Fibroblast of lung (primary cell): ENCODE measurements at regions not wholly inside any gene's neighbourhood (a gene's known extent, or its start where the extent isn't known, plus 50 kb on each side); places are given as distances from the start of the nearest gene placed in this dataset.

Source experiments
- DNase-seq, 2 donors: peaks; one replicate each; pipeline versions ENCODE4 v3.0.0 to v3.0.0-alpha.2; 2010; ENCODE audit warnings: low read depth in 2 of 2
- H2AFZ ChIP-seq: 2 replicates; pipeline ENCODE4 v1.5.1; 2012; ENCODE audit warnings: low read length, control low read depth, inconsistent platforms
- H3K27ac ChIP-seq: 2 replicates; pipeline ENCODE4 v1.5.1; 2011; ENCODE audit warnings: low read length, control low read depth; ENCODE audit not compliant: insufficient read depth
- H3K27me3 ChIP-seq: 2 replicates; pipeline ENCODE4 v1.5.1; 2011; ENCODE audit warnings: mild to moderate bottlenecking, low read length; ENCODE audit not compliant: control insufficient read depth, insufficient read depth
- H3K36me3 ChIP-seq: 2 replicates; pipeline ENCODE4 v1.5.1; 2011; ENCODE audit warnings: low read length; ENCODE audit not compliant: control insufficient read depth, insufficient read depth
- H3K4me1 ChIP-seq: 2 replicates; pipeline ENCODE4 v1.5.1; 2011; ENCODE audit warnings: low read length; ENCODE audit not compliant: control insufficient read depth, insufficient read depth; ENCODE audit errors: extremely low read depth
- H3K4me2 ChIP-seq: 2 replicates; pipeline ENCODE4 v1.5.1; 2011; ENCODE audit warnings: low read length, control low read depth; ENCODE audit not compliant: insufficient read depth; ENCODE audit errors: extremely low read depth
- H3K4me3 ChIP-seq, 4 experiments: fragments of 200-600 bp in 1 of 4; sonication (generic) in 1 of 4; replicated peaks in 1 of 4; 2 replicates each; pipeline ENCODE4 v1.5.1; 2011 to 2016; ENCODE audit warnings: low read length in 4 of 4, low read depth in 3 of 4, mild to moderate bottlenecking in 3 of 4, control low read depth in 2 of 4, inconsistent platforms in 1 of 4, mixed read lengths in 1 of 4; ENCODE audit not compliant: insufficient read depth in 1 of 4; ENCODE audit errors: control extremely low read depth in 1 of 4
- H3K79me2 ChIP-seq: 2 replicates; pipeline ENCODE4 v1.5.1; 2012; ENCODE audit warnings: mild to moderate bottlenecking, low read length, inconsistent platforms; ENCODE audit not compliant: control insufficient read depth, insufficient read depth
- H3K9ac ChIP-seq: 2 replicates; pipeline ENCODE4 v1.5.1; 2011; ENCODE audit warnings: mild to moderate bottlenecking, low read length, control low read depth; ENCODE audit not compliant: insufficient read depth
- H3K9me3 ChIP-seq: 2 replicates; pipeline ENCODE4 v1.5.1; 2012; ENCODE audit warnings: low read depth, low read length; ENCODE audit not compliant: control insufficient read depth, insufficient read depth
- H4K20me1 ChIP-seq: 2 replicates; pipeline ENCODE4 v1.5.1; 2011; ENCODE audit warnings: low read length; ENCODE audit not compliant: control insufficient read depth, insufficient read depth; ENCODE audit errors: extremely low read depth
- EZH2 ChIP-seq: IDR thresholded peaks from 2 replicates; pipeline ENCODE4 v1.5.1; 2012; ENCODE audit warnings: low read length, control low read depth, mild to moderate bottlenecking; ENCODE audit errors: missing control alignments
- TF ChIP-seq, protein P1 (sequence below), 2 donors: IDR thresholded peaks in 1 of 2; conservative IDR thresholded peaks in 1 of 2; 1 replicate in 1 of 2; 2 replicates in 1 of 2; pipeline ENCODE4 v1.5.1; 2011 to 2012; ENCODE audit warnings: low read length in 2 of 2, control low read depth in 1 of 2, inconsistent platforms in 1 of 2, low read depth in 1 of 2, mild to moderate bottlenecking in 1 of 2

DNA sequence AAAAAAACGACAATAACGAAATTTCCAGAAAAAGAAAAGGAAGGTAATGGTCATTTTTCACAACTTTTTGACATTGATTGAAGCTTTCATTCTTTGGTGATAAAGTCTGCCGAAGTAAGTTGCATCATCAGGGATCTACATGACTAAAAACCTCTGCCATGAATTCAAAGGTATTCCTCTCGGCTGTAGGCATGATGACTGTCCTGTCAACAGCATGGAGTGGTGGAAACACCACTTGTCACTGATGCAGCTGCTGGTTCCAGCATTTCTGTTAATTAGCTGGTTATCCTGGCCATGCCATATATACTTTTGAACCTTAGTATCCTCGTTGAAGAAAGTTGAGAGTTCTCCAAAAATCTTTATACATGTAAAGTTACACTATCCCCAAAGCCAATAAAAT lies 859.0 kb upstream of the ARPP21 start:
- Histone ChIP-seq H3K9ac (no peak overlapping the region), H4K20me1 (no peaks in the 10 kb centered on the region), H3K79me2 (no peaks in the 10 kb centered on the region), H2AFZ (no peak overlapping the region), H3K36me3 (no peaks in the 10 kb centered on the region), H3K4me1 (no peaks in the 10 kb centered on the region), H3K9me3 (no peaks in the 10 kb centered on the region), H3K4me3 (no peak overlapping the region), H3K27ac (no peak overlapping the region), H3K27me3 (no peaks in the 10 kb centered on the region), H3K4me2 (no peak overlapping the region)
- DNase-seq, result no peak
- TF ChIP-seq, protein P1, sequence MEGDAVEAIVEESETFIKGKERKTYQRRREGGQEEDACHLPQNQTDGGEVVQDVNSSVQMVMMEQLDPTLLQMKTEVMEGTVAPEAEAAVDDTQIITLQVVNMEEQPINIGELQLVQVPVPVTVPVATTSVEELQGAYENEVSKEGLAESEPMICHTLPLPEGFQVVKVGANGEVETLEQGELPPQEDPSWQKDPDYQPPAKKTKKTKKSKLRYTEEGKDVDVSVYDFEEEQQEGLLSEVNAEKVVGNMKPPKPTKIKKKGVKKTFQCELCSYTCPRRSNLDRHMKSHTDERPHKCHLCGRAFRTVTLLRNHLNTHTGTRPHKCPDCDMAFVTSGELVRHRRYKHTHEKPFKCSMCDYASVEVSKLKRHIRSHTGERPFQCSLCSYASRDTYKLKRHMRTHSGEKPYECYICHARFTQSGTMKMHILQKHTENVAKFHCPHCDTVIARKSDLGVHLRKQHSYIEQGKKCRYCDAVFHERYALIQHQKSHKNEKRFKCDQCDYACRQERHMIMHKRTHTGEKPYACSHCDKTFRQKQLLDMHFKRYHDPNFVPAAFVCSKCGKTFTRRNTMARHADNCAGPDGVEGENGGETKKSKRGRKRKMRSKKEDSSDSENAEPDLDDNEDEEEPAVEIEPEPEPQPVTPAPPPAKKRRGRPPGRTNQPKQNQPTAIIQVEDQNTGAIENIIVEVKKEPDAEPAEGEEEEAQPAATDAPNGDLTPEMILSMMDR (conservative IDR thresholded peaks at IDR 0.05 in 1 of 2, IDR thresholded peaks at IDR 0.05 in 1 of 2; ENCODE audit: low read depth in 1 of 2, low read length in 2 of 2), result no peak
- no peak for TF ChIP-seq EZH2

- no peaks in the 10 kb centered on the region for H3K27me3 ChIP-seq
Measured at GRCh38 chr3:34780973-34781372, 858.4 kb upstream of the ARPP21 start.

GRCh38 chr3:34782871-34783270 lies 856.5 kb upstream of the ARPP21 start:
- no peak for DNase-seq
- TF ChIP-seq, protein P1 (conservative IDR thresholded peaks at IDR 0.05 in 1 of 2, IDR thresholded peaks at IDR 0.05 in 1 of 2; ENCODE audit: low read depth in 1 of 2, low read length in 2 of 2), result no peak
- no peak for TF ChIP-seq EZH2
- no peak overlapping the region for H3K4me2 ChIP-seq

More at GRCh38 chr3:34780973-34781372, 858.4 kb upstream of the ARPP21 start:
- Histone ChIP-seq H3K4me3 (no peak overlapping the region), H4K20me1 (no peaks in the 10 kb centered on the region), H3K4me2 (no peak overlapping the region), H3K9me3 (no peaks in the 10 kb centered on the region), H3K4me1 (no peaks in the 10 kb centered on the region), H3K36me3 (no peaks in the 10 kb centered on the region), H3K79me2 (no peaks in the 10 kb centered on the region), H3K9ac (no peak overlapping the region), H2AFZ (no peak overlapping the region), H3K27ac (no peak overlapping the region)
- TF ChIP-seq, protein P1 (conservative IDR thresholded peaks at IDR 0.05 in 1 of 2, IDR thresholded peaks at IDR 0.05 in 1 of 2; ENCODE audit: low read depth in 1 of 2, low read length in 2 of 2), result no peak
- no peak for TF ChIP-seq EZH2
- DNase-seq, result no peak

More at GRCh38 chr3:34782871-34783270, 856.5 kb upstream of the ARPP21 start:
- no peaks in the 10 kb centered on the region for H4K20me1 ChIP-seq
- H3K27ac ChIP-seq, result no peak overlapping the region
- H3K9me3 ChIP-seq, result no peaks in the 10 kb centered on the region
- H2AFZ ChIP-seq, result no peak overlapping the region
- no peaks in the 10 kb centered on the region for H3K36me3 ChIP-seq
- H3K79me2 ChIP-seq, result no peaks in the 10 kb centered on the region
- no peaks in the 10 kb centered on the region for H3K4me1 ChIP-seq
- no peaks in the 10 kb centered on the region for H3K27me3 ChIP-seq
- no peak overlapping the region for H3K9ac ChIP-seq
- no peak overlapping the region for H3K4me3 ChIP-seq
